ENCODE measurements at regions not wholly inside any gene's neighbourhood (a gene's known extent, or its start where the extent isn't known, plus 50 kb on each side); places are given as distances from the start of the nearest gene placed in this dataset.

DNA sequence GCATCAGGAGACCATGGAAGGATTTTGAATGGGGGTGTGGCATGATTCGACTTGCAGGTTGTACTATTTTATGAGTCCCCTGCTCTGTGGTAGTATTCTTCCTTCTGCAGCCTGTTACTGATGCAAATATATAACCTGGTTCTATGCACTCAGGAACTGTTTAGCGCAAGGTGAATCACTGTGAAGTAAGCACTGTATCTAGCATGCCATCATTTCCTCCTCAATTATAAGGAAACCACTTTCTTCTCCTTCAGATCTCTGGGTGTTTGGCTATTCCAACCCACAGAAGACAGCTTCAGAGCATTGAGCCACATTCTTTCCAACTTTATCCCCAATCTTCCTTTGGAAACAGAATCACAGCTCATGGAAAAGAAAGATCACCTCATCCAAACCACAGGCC lies 176.7 kb downstream of the DIPK2A start:
- DNase-seq, result no peak

DNA sequence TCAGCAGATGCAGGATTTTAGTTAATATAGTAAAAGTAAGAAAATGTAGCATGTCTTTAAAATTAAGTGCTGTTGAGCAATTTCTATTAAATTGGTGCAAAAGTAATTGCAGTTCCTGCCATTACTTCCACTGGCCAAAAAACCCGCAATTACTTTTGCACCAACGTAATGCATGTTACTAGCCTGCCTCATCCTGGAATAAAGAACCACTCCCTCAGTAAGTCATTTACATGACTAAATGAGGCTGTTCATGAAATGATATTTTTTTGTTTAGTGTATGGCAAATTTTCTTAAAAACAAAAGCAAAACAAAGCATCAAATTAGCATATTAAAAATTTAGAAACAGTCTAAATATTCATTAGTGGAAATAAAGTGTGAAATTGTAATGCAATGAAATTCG lies 180.4 kb downstream of the DIPK2A start:
- no peak for DNase-seq

GRCh38 chr3:144160627-144161026 lies 189.0 kb downstream of the DIPK2A start:
- DNase-seq, result no peak

DNA sequence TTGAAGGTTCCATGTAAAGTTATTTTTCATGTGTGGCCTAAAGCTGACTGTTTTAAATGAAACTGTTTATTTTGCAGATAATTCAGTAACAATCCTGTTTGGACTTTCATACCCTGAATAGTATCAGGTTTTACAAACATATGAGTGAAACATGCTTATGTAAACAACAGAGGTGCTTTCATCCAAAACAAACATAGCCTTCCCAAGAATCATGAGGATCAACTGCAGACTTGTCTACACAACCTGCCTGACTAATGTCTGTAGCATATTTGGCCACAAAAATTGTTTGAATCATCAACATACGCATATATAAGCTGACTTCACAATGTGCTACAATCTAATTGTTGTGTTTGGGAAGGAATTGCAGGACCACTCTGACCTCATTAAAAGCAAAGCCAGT lies 190.4 kb downstream of the DIPK2A start:
- DNase-seq, result no peak

DNA sequence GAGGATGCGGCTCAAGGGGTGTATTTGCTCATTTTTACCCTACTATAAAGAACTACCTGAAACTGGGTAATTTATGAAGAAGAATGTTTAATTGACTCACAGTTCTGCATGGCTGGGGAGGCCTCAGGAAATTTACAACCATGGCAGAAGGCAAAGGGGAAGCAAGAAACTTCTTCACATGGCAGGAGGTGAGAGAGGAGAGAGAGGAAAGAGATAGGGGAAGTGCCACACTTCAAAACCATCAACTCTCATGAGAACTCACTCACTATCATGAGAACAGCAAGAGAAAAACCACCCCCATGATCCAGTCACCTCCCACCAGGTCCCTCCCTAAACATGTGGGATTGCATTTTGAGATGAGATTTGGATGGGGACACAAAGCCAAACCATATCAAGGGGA lies 192.7 kb downstream of the DIPK2A start:
- DNase-seq, result no peak

DNA sequence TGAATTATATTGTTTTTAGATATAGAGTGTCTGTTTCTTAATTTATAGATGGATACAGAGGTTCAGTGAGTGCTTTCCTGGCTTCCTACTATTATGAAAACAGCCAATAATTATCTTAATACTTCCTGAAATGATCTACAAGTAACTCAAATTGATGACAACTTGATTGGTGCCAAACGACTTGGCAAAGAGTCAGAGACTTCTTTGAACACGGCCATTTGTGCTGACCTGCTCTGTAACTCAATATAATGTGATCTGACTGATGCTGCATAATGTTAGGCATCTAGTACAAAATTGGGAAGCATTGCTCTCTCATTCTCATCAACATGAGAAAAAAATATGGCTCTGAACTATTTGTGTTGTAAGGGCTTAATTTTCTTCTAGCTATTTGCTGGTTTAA lies 193.9 kb downstream of the DIPK2A start:
- DNase-seq, result no peak

DNA sequence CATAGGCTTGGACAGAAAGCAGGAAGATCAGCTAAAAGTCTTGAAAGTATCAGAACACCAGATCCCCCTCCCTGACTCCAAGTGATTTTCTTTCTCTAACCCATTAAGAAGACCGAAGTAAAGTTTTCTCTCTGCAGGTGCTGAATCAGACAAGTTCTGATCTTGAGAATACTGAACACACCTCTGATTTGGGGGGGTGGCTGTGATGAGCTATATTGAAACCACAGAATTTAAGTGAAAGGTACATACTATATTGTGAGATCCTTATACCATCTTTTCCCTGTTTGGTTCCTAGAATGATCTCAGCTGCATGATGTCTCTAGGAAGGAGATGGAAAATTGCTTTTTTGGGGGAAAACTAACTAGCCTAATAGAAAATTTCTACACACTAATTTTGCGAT lies 196.0 kb downstream of the DIPK2A start:
- no peak for DNase-seq

DNA sequence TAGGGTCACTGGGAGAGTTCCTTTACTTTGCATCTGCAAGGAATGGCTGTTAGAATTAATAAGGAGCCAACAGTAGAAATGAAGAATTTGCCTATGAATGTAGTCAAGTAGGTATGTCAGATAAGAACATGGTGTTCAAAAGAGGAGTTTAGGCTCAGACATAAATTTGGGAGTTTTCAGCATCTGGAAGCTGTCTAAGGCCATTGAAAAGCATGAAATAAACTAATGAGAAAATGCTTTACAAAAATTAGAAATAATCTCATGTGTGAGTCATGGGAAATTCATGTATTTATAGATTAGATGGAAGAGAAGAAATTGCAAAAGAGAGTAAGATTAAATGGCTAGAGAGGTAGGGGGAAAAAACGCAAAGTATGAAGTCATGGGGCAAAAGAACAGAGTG lies 201.9 kb downstream of the DIPK2A start:
- no peak for DNase-seq

GRCh38 chr3:144175644-144176425 lies 204.2 kb downstream of the DIPK2A start:
- no peak for DNase-seq

DNA sequence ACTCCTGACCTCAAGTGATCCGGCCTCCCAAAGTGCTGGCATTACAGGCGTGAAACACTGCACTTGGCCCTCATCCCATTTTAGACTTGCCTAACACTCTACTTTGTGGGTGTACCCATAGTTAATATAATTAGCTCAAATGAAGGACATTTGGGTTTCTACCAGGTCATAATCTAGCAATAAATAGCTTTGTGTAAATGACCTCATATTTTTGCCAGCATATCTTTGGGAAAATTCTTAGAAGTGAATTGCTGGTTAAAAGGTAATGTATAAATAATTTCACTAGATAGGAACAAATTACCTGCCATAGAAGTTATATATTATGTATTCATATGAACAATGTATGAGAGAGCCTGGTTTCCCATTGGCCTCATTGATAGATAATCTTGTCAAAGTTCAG lies 206.0 kb downstream of the DIPK2A start:
- no peak for DNase-seq

DNA sequence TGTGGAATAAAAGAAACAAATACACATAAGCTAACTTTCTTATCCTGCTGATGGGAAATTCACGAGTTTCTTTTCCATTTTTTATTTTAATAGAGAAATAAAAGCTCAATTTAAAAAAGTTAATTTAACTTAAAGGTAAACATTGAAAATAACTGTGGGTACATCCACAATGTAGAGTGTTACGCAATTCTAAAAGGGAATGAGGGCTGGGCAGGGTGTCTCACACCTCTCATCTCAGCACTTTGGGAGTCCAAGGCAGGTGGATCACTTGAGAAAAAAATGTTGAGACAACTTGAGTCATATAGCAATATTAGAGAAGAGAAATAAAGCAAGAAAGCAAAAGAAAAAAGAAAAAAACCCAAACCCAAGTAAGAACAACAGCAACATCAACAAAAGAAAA lies 207.0 kb downstream of the DIPK2A start:
- no peak for DNase-seq

- no peak for DNase-seq
These were observed 209.4 kb downstream of the DIPK2A start for GRCh38 chr3:144181062-144181461.

GRCh38 chr3:144182501-144182900 lies 210.9 kb downstream of the DIPK2A start:
- no peak for DNase-seq

GRCh38 chr3:144185276-144185675 lies 213.7 kb downstream of the DIPK2A start:
- no peak for DNase-seq

DNA sequence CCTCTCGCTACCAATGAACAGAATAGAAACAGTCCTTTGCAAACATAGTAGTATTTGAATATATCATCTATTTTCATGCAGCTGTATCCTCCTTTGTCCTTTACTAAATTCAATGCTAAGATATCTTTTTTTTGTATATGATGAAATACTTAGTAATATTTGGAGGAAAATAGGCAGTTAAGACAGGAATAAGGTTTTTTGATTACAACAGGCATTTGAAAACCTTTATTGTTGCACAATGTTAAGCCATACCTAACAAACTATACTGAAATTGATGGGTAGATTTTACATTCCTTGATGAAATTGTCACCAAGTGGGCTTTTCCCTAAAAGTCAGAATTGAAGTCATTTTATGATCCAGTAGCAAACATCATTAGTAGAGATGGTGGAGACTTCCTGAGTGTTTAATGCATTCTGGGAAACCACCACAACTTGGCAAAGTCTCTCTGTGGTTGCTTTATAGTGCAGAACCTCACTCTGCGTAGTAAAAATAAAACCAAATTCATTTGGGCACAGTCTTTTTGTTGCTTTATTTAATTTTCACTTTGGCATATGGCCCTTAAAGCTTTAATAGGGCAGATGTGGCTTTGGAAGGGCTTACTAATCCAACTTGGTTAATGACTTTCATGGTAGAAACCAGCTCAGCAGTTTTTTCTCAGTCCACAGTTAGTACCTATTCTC lies 216.0 kb downstream of the DIPK2A start:
- DNase-seq, result no peak

DNA sequence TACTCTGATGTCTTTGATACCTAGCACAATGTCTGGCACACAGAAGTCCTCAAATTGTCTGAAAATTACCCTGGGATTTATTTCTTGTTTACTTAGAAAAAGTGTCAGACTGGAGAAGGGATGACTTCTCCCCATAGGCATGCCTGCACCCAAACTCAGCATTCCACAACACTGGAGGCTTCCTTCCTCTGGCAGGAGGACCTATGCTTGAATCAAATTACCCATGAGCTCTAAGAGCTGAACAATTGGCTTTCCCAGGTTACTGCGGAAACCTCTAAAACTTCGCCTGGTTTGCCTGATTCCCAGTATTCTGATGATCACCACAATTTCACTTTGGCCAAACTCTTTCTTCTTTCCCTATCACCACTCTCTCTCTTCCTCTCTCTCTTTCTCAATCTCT lies 217.4 kb downstream of the DIPK2A start:
- no peak for DNase-seq

DNA sequence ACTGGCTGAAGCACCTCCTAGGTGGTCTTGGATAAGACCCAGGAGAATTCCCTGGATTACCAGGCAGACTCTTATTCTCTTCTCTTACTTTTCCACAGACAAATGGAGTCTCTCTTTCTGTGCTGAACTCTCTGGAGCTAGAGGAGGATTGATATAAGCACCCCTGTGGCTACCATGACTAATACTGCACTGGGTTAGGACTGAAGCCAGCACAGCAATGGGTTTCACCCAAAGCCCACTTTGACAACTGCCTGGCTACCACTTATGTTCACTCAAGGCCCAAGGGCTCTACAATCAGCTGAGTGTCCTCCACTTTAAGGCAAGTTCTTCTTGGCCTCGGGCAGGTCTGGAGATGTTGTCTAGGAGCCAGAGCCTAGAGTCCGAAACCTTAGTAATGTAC lies 225.5 kb downstream of the DIPK2A start:
- no peak for DNase-seq

DNA sequence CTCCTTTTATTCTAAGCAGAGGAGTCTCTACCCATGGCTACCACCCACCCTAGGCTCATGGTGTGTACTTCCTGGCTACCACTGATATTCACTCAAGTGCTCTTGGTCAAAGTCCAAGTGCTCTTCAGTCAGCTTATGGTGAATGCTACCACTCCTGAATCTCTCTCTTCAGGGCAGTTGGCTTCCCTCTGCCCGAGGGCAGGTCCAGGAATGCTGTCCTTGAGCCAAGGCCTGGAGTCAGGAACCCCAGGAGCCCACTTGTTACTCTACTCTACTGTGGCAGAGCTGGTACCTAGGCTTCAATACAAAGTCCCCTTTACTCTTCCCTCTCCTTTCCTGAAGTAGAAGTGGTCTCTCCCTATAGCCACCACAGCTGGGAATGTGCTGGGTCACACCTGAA lies 226.0 kb downstream of the DIPK2A start:
- no peak for DNase-seq

- DNase-seq, result no peak
These were observed 228.4 kb downstream of the DIPK2A start for GRCh38 chr3:144200004-144200403.

GRCh38 chr3:144200466-144200865 lies 228.8 kb downstream of the DIPK2A start:
- no peak for DNase-seq

DNA sequence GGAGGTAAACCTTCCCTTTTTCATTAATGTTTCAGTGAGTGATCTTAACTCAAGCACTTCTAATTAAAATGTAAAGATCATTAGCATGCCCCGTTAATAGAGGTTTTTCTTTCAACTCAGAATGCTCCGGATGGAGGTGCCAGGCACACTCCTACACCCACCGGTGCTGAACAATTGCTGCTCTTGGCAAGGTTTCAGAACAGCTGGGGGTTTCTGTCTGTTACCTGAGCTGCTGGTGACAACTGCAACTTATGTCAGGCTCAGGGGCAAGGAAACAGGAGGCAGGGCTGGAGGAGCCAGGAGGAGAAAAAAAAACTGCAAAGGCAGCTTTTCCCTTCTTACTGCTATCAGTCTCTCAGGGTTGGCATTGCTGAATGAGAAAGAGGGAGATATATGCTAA lies 250.1 kb downstream of the DIPK2A start:
- no peak for DNase-seq

- no peak for DNase-seq
These were observed 257.7 kb downstream of the DIPK2A start for GRCh38 chr3:144229330-144229729.

- no peak for DNase-seq
These were observed 258.3 kb downstream of the DIPK2A start for GRCh38 chr3:144229953-144230352.

GRCh38 chr3:144235489-144235888 lies 263.9 kb downstream of the DIPK2A start:
- no peak for DNase-seq

DNA sequence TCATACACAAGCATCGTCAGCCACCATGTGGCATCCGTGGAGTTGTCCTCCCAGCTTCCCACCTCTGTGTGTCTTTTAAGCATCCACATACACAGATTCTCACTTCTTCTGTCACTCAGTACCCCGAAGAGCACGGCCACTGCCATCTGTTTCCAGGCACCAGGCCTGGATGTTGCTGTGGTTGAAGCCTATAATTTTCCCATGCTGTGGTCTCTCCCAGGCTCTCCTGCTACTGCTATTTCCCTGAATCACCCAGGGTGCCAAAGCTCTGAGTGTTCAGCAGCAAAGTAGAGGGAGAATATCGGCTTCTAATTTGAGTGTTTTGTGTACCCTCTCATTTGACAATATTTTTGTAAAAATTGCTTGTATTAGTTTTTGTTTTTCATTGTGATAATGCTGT lies 265.7 kb downstream of the DIPK2A start:
- DNase-seq, result no peak
